Heart left ventricle (tissue), 13 donors: ENCODE measurements at regions not wholly inside any gene's neighbourhood (a gene's known extent, or its start where the extent isn't known, plus 50 kb on each side); places are given as distances from the start of the nearest gene placed in this dataset.

ENCODE experiments used
- CTCF ChIP-seq, 12 donors: fragments of 200-600 bp; sonication (generic) in 4 of 12; IDR thresholded peaks; one replicate each; pipeline versions ENCODE4 v1.5.0 to v1.8.0; 2018 to 2022; ENCODE audit warnings: antibody characterized with exemption in 12 of 12, mild to moderate bottlenecking in 5 of 12
- POLR2A ChIP-seq, 2 donors: fragments of 450-650 bp; IDR thresholded peaks; one replicate each; pipeline ENCODE4 v1.6.1; 2017; ENCODE audit warnings: antibody characterized with exemption in 2 of 2, mild to moderate bottlenecking in 2 of 2, moderate library complexity in 2 of 2
- donor health status: ischemic (EF 13 %, LVEDD 7.1; RV severe dilation, severe dysfunction).
- donor health status: DM: no; HTN: yes; CAD: no.
- donor health status: DM: no; HTN: no; CAD: no.
- donor health status: ischemic (EF 25% LVEDD 6.9; RV normal size, moderate dysfunction).
- donor health status: ischemic (EF 25% LVEDD 5.7; RV mildly dilated, moderate dysfunction).
- donor health status: ischemic (EF 35%, LVEDD 5.7; RV mildly dilated, moderate dysfunction).
- donor health status: nonischemic (EF 11% LVEDD 7.7; RV severe dilation, severe dysfunction).
- donor health status: DM: yes; HTN: yes; CAD: no.
- donor health status: PGD.
- donor health status: ischemic (EF 29% LVEDD 5.4; RV normal size, mild dysfunction).
- donor health status: nonischemic (EF 23%, LVEDD 6.1; RV moderate dilation, normal function).

- no peak for TF ChIP-seq CTCF (IDR thresholded peaks at IDR 0.05)
- no peak for TF ChIP-seq POLR2A (IDR thresholded peaks at IDR 0.05)
Observed at GRCh38 chr2:145815933-145816332, 1296.0 kb upstream of the ZEB2 start.
